HG03342 (cell line): ENCODE measurements at regions not wholly inside any gene's neighbourhood (a gene's known extent, or its start where the extent isn't known, plus 50 kb on each side); places are given as distances from the start of the nearest gene placed in this dataset.

Experiments
- ATAC-seq: cut with Tn5 transposase; IDR thresholded peaks from one replicate; pipeline ENCODE4 v1.9.1; 2021; ENCODE audit warnings: mild to moderate bottlenecking, moderate library complexity; ENCODE audit not compliant: unreplicated experiment

DNA sequence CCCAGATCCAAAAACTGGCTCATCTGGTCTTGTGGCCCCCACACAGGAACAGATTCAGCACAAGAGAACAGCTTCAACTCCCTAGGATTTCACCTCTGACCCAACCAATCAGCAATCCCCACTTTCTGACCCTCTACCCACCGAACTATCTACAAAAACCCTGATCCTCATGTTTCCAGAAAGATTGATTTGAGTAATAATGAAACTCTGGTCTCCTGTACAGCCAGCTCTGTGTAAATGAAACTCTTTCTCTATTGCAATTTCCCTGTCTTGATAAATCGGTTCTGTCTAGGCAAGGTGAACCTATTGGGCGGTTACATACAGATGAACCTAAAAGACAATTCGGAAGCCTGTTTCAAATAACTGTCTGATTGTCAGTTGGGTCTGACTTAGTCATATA is 847.6 kb upstream of the ALCAM start:
- ATAC-seq, result peak; percentile 21

DNA sequence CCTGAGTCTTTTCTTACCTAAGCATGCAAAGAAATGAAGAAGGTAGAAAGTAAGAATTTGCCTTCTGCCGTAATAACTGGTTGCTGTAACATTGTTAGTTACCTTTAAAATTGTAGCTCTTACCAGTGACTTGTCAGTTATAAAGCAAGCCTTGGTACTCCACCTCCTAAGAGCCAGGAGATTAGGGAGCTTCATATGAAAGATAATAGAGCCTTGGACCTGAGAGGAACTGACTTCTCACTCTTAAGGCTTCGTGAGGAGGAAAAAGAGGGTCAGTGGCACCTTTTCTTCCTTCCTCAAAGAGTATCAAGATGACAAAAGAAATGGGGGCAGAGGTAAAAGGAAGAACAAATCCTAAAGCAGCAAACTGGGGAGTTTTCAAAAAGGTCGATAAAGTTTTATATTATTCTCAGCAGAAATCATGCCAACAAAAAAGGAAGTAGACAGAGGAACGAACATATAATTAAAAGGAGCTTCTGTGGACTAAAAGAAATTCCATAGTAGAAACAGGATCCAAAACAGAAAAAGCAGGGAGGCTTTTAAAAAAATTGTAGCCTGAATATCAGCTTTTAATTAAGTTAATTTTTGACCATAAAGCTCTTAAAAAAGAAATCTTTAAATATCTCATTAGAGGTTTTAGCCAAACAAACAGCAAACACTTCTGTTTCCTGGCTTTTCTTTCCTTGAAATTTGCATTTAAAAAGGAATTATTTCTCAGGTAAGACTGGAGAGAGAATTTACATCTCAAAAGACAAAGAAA is 847.1 kb upstream of the ALCAM start:
- ATAC-seq, result no peak

DNA sequence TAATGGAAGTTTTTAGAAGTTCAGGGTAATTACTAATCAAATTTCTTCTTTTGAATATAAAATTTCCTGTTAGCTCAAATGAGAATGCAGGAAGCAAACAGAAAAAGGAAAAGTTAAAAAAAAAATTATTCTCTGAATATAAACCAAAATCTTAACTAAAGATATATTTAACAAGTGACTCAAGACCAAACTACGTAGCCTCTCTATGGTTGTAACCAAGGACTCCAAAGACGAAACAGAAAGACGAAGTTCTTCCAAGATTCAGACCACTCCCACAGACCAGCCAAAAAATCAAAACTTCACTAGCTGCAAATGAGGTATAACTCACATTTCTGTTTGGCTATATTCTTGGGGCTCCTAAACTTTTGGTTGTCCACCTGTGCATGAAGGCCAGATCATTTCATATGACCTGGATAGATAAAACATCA is 846.5 kb upstream of the ALCAM start:
- peak; percentile 51 for ATAC-seq

DNA sequence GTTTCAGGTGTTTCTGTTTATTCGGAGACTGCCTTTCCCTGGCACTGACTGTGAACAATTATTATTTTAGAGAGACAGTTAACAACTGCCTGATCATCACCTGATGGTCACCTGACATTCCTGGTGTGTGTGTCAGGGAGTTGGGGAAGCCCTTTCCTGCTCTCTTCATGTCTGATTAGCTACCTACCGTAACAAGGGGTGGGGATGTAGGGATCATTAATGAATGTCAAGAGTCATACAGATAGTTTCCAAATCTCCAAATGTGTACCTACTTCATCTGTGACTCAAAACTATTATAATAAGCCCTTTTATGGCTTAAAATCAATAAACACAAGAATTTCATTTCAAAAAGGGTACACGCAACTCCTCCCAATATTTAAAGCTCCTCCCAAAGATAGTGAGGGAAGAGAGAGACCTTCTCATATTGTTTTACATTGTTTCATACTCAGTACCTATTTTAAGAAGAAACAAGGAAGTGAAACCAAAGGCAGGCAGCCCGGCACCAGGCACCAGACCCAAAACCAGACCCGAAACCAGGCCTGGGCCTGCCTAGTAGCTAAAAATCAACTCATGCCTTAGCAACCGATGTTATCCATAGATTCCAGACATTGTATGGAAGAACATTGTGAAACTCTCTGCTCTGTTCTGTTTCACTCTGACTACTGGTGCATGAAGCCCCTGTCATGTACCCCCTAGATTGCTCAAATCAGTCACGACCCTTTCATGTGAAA is 844.9 kb upstream of the ALCAM start:
- peak; percentile 45 for ATAC-seq

DNA sequence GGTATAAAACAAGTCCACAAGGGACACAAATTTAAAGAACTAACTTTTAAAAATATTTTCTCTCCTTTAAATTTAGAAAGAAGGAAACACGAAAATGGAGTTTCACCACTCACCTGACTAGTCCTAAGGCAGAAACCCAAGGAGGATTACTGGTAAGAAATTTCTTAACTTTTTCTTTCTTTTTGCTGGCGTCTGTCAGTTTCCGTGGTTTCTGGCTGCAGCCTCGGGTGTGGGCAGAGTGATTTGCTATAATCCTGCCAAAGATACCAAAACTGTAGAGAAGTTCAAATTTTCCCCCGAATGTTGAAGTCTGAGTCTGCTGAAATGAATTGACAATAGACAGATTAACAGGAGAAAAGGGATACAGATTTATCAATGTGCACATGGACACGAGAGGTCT is 843.6 kb upstream of the ALCAM start:
- ATAC-seq, result no peak

DNA sequence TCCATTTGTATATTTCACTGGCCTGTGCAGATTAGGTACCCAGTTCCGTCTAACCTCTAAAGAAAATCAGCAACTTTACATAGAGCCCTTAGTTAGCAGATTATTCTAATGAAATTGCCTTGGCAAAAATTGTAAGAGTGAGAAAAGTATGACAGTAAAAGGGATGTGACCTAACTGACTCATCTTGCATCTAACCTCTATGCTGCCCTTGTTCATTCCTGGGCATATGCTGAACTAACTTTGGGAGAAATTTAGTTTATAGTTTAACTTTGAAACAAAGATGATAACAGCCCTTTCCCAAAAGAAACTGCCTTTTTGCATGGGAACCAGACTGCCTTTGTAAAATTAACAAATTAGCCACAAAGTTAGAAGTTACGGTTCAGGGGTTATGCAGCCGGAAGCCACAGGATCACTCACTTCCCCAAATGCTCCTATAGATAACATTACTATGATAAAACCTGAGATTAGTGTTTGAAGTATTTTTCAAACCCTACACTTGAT is 839.8 kb upstream of the ALCAM start:
- ATAC-seq, result peak; percentile 82

DNA sequence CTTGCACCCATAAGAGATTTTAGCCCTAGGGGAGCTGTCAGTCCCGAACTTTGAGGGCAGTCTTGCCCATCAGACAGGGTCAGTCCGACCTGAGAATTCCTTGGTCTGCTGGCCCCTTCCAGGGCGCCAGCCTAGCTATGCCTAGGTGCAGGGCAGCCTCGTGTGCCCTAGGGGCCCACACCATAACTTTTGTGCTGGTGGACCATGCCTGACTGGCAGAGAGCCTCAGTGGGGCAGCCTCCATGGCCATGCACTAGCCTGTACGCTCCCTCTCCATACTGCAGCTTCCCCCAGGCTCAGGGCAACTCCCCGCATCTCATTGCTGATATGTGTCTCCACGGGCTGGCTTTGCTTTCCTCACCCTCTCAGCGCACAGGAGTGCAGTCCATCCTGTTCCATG is 835.8 kb upstream of the ALCAM start:
- ATAC-seq, result no peak

DNA sequence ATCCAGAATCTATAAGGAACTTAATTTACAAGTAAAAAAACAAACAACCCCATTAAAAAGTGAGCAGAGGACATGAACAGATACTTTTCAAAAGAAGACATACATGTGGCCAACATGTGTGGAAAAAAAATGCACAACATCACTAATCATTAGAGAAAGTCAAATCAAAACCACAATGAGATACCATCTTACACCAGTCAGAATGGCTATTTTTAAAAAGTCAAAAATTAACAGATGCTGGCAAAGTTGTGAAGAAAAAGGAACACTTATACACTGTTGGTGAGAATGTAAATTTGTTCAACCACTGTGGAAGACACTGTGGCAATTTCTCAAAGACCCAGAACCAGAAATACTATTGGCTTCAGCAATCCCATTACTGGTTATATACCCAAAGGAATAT is 830.0 kb upstream of the ALCAM start:
- ATAC-seq, result no peak

DNA sequence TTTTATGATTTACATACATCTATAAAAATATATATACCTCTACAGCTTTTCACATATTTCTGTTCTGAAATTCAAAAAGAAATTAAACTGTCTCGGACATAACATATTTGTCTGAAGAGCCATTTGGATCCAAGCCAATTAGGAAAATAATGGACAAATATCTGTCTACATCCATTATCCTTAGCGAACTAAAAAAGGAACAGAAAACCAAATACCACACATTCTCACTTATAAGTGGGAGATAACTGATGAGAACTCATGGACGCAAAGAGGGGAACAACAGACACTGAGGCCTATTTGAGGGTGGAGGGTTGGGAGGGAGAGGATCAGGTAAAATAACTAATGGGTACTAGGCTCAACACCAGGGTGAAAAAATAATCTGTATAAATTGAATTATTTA is 829.4 kb upstream of the ALCAM start:
- no peak for ATAC-seq

DNA sequence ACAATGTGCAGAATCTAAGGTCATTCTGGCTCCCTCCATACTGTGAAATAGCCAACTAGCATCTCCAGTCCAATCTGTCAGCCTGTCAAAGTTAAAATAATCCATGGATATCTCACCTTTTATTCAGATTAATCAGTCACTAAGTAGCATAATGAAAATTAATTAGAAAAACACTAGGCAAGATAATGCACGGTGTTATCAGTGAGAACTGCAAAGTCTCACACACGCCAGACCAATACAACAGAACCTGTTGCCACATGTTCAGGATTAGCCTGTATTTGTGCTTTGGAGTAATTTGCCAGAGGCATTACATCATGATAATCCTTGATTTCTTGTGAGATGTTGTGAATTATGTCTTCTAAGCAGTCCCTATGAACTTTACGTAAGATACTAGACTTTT is 820.4 kb upstream of the ALCAM start:
- ATAC-seq, result no peak

DNA sequence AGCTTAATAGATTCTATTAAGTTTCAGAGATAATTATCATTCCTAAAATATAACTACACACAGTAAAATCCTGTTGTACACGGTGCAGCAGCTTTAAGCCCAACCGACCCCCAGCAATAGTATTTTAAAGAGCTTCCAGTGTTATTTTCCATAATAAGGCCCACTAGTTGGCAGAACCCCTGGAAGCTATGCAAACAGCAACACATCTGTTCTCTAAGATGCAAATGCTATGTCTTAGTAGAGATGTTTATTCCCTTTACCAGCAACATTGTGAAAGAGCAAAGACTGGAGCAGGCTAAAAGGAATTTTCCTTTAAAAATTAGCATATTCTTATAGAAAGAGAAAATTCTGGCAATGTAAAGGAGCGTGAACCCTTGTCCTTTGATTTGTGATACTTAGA is 819.7 kb upstream of the ALCAM start:
- no peak for ATAC-seq

DNA sequence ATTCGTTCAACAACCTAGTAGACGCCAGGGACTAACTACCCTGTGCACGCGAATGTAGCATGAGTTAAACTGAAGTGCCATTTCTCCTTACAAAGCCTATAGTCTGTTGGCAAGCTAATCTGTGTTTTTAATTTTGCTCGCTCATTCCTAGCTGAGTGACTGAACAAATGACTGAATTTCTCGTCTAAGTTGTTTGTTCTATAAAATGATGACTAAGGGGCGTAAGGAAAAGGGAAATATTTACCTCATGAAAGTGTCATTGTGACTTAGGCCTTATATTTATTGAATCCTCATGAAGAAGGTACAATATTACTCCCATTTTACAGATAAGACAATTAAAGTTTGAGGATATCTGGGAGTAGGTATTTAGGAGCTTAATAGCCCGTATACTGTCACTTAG is 818.3 kb upstream of the ALCAM start:
- ATAC-seq, result no peak

DNA sequence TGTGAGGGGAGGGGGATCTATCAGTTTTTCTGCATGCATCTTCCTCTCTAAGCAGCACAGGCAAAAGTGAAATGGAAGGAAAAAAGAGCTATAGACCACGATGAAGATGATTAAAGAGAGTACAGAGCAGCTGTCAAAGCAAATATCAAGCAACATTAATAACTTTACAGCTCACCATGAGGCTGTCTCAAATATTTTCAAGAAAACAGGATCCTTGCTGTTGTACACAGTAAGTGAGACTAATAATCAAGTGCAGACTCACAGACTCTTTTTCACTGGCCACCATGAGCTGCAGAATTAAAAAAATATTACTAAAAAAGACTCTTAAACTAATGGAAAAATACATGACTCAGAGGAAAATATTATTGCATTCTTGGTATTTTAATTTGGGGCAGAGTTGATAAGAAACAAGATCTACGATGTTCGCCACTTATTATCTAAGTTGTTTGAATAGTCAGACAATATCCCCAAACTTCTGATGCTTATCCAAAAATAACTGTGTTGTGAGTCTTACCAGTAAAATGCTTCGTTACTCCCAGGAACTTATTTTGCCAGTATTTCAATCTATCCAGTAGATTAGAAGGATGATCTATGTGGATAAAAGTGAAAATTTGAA is 817.5 kb upstream of the ALCAM start:
- ATAC-seq, result no peak

DNA sequence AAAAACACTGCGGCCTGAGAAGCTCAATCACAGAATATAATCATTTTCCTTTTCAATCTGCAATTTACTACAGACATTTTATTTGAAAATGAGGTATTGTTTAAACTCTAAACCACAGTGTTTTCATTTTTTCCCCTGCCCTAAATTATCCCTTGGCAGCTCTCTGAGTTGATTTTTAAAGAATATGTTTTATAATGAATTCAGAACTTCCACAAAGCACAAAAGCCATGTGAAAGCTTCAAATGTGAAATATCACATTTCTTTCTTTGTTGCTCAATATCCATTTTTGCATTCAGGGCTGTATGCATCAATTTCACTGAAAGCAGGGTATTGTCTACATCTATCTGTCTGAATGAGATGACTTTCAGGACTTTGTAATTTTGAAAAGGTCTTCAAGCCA is 813.6 kb upstream of the ALCAM start:
- no peak for ATAC-seq

DNA sequence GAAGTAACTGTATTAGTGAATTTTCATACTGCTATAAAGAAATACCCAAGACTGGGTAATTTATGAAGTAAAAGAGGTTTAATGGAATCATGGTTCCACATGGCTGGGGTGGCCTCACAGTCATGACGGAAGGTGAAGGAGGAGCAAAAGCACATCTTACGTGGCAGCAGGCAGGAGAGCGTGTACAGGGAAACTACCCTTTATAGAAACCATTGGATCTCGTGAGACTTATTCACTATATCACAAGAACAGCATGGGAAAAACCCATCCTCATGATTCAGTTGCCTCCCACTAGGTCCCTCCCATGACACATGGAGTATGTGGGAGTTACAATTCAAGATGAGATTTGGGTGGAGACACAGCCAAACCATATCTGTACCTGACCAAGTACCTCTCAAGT is 812.3 kb upstream of the ALCAM start:
- ATAC-seq, result no peak

DNA sequence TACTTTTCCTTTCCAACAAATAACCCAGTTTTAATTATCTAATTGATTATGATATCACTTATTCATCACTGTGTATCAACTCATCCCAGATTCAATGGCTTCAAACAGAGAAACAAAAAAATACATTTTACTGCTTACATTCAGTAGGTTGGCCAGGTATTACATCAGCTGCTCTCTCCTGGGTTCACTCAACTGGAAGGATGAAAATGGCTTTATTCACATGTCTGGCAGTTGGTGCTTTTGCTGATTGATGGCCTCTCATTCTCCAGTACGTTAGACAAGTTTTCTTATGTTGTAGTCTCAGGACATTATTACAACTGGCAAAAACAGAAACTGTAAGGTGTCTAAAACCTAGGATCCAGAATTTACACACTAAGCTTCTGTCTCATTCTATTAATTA is 811.0 kb upstream of the ALCAM start:
- no peak for ATAC-seq

DNA sequence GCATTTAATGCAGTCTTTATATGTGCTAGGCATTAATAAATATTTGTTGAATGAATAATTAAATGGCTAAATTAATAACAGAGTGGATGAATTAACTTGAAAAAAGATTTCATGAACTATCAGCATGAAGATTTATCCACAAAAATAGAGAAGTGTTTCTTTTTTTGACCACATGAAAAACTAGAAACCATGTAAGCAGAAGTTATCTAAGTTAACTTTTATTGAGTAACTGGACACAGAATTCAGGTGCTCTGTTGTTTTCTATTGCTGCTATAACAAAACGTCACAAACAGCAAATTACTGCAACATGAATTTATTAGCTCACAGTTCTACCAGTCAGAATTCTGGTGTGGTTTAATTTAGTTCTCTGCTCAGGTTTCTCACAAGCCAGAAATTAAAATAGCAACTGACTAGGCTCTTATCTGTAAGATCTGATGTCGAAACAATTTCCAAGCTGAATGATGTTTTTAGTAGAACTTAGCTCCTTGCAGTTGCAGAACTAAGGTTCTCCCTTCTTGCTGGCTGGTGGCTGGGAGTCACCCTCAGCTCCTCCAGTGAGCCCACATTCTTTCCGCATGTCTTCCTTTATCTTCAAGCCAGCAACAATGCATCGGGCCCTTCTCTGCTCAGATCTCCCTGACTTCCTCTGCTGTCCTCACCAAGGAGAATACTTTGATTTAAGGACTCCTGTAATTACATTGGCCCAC is 810.2 kb upstream of the ALCAM start:
- ATAC-seq, result no peak

DNA sequence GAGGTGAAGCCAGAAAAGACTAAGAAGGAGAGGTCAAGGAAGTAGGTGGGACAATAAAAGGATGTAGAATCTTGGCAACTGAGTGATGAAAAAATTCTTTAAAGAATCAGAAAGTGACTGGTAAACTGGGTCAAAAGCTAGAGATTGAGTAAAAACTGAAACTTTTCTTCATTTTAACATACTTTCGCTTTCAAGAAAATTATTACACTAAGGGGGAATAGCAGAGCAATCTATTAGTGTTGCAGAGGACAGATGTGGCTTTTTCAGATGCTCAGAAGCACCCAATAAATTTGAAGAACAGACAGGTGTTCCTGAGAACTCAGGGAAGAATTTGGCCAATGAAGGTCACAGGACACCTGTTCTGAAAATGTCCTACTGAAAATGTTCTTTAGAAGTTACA is 805.4 kb upstream of the ALCAM start:
- ATAC-seq, result no peak

DNA sequence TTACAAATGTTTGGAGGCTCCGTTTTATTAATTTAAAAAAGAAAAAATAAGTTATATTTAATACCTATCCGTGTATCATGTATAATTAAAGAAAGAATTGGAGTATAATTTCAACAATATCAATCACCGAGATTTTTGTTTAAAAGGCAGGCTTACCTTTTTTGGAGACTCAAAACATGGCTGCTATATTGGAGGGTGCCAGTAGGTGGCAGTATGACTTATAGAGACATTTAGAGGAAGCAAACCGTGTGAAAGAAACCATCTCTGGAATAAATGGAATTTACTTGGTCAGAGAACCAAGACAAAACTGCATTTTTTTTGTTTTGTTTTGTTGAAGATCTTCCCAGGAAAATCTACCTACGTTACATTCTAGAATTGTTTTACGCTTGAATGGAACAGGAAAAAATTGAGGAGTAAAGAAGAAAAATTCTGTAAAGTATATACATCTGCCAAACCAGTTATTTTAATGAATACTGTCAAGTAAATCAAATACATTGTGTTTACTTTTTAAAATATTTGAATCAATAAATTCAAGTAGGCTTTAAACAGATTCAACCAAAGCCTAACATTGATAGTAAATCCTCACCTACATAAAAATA is 802.6 kb upstream of the ALCAM start:
- no peak for ATAC-seq

DNA sequence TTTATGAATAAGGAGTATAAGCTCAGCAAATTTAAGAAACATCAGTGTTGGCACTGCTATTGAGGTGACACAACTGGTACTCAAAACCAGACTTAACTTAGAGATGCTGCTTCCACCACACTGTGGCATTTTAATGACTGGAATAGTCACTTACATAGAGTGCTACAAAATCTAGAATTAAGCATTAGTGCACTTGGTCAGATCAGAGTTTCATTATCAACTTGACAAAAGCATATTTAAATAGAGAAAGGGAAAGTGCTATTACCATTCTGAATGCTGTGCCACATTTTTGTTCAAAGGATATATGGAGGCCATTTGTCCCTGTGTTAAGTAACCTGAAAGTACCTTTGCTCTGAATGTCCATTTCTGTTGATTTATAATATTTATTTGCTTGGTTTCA is 800.7 kb upstream of the ALCAM start:
- no peak for ATAC-seq

DNA sequence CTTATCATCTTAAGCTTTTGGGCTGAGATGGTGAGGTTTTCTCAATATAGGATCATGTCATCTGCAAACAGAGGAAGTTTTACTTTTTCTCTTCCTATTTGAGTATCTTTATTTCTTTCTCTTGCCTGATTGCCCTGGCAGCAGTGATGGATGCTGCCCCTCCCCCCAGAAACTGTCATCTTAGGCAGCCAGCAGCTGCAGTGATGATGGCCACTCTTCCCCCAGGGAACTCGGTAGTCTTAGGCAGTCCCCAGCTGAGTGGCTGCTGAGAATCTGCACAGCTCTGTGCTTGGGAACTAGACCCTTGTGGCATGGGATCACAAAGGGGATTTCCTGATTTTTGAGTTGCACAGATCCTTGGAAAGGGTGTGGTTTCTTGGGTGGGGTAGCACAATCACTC is 791.1 kb upstream of the ALCAM start:
- ATAC-seq, result no peak
